ENCODE measurements at regions not wholly inside any gene's neighbourhood (a gene's known extent, or its start where the extent isn't known, plus 50 kb on each side); places are given as distances from the start of the nearest gene placed in this dataset.

GRCh38 chr5:6029811-6030271 is 348.5 kb downstream of the MED10 start:
- H3K4me1 ChIP-seq (ENCODE audit: insufficient read depth, low read length), result no peaks in the 10 kb centered on the region
- H3K27me3 ChIP-seq (ENCODE audit: insufficient read depth, low read length), result no peaks in the 10 kb centered on the region
- WGBS, result 89% methylated on average over 7 of the region's 7 CpGs
- H3K9ac ChIP-seq (ENCODE audit: low read depth, low read length), result no peak overlapping the region
- 0 out of 2 replicates have a peak, but pooled peaks cover 4% of the 10 kb centered on the region for H3K9me3 ChIP-seq (ENCODE audit: insufficient read depth, low read depth, low read length)
- H3K4me3 ChIP-seq (ENCODE audit: low read length), result no peak overlapping the region
- H3K27ac ChIP-seq (ENCODE audit: low read depth, low read length), result no peak overlapping the region
- no peaks in the 10 kb centered on the region for H3K36me3 ChIP-seq (ENCODE audit: insufficient read depth, low read length)

GRCh38 chr5:6026766-6027406 is 351.5 kb downstream of the MED10 start:
- no peak overlapping the region for H3K27ac ChIP-seq (ENCODE audit: low read depth, low read length)
- H3K36me3 ChIP-seq (ENCODE audit: insufficient read depth, low read length), result no peaks in the 10 kb centered on the region
- no peaks in the 10 kb centered on the region for H3K4me1 ChIP-seq (ENCODE audit: insufficient read depth, low read length)
- H3K4me3 ChIP-seq (ENCODE audit: low read length), result no peak overlapping the region
- H3K27me3 ChIP-seq (ENCODE audit: insufficient read depth, low read length), result no peaks in the 10 kb centered on the region
- 0% methylated on average over 1 of the region's 5 CpGs for WGBS
- H3K9me3 ChIP-seq (ENCODE audit: insufficient read depth, low read depth, low read length), result no peaks in the 10 kb centered on the region
- no peak overlapping the region for H3K9ac ChIP-seq (ENCODE audit: low read depth, low read length)

- Histone ChIP-seq H3K9me3 (ENCODE audit: insufficient read depth, low read depth, low read length) (no peaks in the 10 kb centered on the region), H3K4me3 (ENCODE audit: low read length) (no peak overlapping the region), H3K27ac (ENCODE audit: low read depth, low read length) (no peak overlapping the region), H3K36me3 (ENCODE audit: insufficient read depth, low read length) (no peaks in the 10 kb centered on the region), H3K4me1 (ENCODE audit: insufficient read depth, low read length) (no peaks in the 10 kb centered on the region), H3K9ac (ENCODE audit: low read depth, low read length) (no peak overlapping the region), H3K27me3 (ENCODE audit: insufficient read depth, low read length) (no peaks in the 10 kb centered on the region)
- WGBS, result 75% methylated on average over 3 of the region's 4 CpGs
Observed at GRCh38 chr5:6019612-6020011, 358.7 kb downstream of the MED10 start.

GRCh38 chr5:6013506-6013905 is 364.8 kb downstream of the MED10 start:
- no peak overlapping the region for H3K9ac ChIP-seq (ENCODE audit: low read depth, low read length)
- no peak overlapping the region for H3K27ac ChIP-seq (ENCODE audit: low read depth, low read length)
- no peaks in the 10 kb centered on the region for H3K27me3 ChIP-seq (ENCODE audit: insufficient read depth, low read length)
- 95% methylated on average over 2 of the region's 2 CpGs for WGBS
- H3K36me3 ChIP-seq (ENCODE audit: insufficient read depth, low read length), result no peaks in the 10 kb centered on the region
- H3K9me3 ChIP-seq (ENCODE audit: insufficient read depth, low read depth, low read length), result peaks cover 3% of the 10 kb centered on the region; the same call in 1 of the 2 replicates
- H3K4me3 ChIP-seq (ENCODE audit: low read length), result no peak overlapping the region
- no peaks in the 10 kb centered on the region for H3K4me1 ChIP-seq (ENCODE audit: insufficient read depth, low read length)

GRCh38 chr5:6011199-6011598 is 367.1 kb downstream of the MED10 start:
- WGBS, result 85% methylated on average over 1 of the region's 1 CpG

GRCh38 chr5:6006838-6007314 is 371.5 kb downstream of the MED10 start:
- Histone ChIP-seq H3K27me3 (ENCODE audit: insufficient read depth, low read length) (no peaks in the 10 kb centered on the region; the same call in 1 of the 2 replicates), H3K9ac (ENCODE audit: low read depth, low read length) (no peak overlapping the region), H3K4me3 (ENCODE audit: low read length) (no peak overlapping the region), H3K4me1 (ENCODE audit: insufficient read depth, low read length) (no peaks in the 10 kb centered on the region), H3K9me3 (ENCODE audit: insufficient read depth, low read depth, low read length) (no peaks in the 10 kb centered on the region), H3K27ac (ENCODE audit: low read depth, low read length) (no peak overlapping the region), H3K36me3 (ENCODE audit: insufficient read depth, low read length) (no peaks in the 10 kb centered on the region)
- WGBS, result 93% methylated on average over 9 of the region's 9 CpGs

More at GRCh38 chr5:6011199-6011598, 367.1 kb downstream of the MED10 start:
- Histone ChIP-seq H3K9me3 (ENCODE audit: insufficient read depth, low read depth, low read length) (peaks cover 3% of the 10 kb centered on the region; the same call in 1 of the 2 replicates), H3K9ac (ENCODE audit: low read depth, low read length) (no peak overlapping the region), H3K27me3 (ENCODE audit: insufficient read depth, low read length) (no peaks in the 10 kb centered on the region), H3K4me1 (ENCODE audit: insufficient read depth, low read length) (no peaks in the 10 kb centered on the region), H3K4me3 (ENCODE audit: low read length) (no peak overlapping the region), H3K36me3 (ENCODE audit: insufficient read depth, low read length) (no peaks in the 10 kb centered on the region), H3K27ac (ENCODE audit: low read depth, low read length) (no peak overlapping the region)

GRCh38 chr5:6003040-6003825 is 375.1 kb downstream of the MED10 start:
- H3K27ac ChIP-seq (ENCODE audit: low read depth, low read length), result no peak overlapping the region
- H3K36me3 ChIP-seq (ENCODE audit: insufficient read depth, low read length), result no peaks in the 10 kb centered on the region
- H3K9ac ChIP-seq (ENCODE audit: low read depth, low read length), result no peak overlapping the region
- H3K4me3 ChIP-seq (ENCODE audit: low read length), result no peak overlapping the region
- no peaks in the 10 kb centered on the region for H3K9me3 ChIP-seq (ENCODE audit: insufficient read depth, low read depth, low read length)
- H3K27me3 ChIP-seq (ENCODE audit: insufficient read depth, low read length), result no peaks in the 10 kb centered on the region; the same call in 1 of the 2 replicates
- 94% methylated on average over 11 of the region's 11 CpGs for WGBS
- H3K4me1 ChIP-seq (ENCODE audit: insufficient read depth, low read length), result no peaks in the 10 kb centered on the region

- Histone ChIP-seq H3K36me3 (ENCODE audit: insufficient read depth, low read length) (no peaks in the 10 kb centered on the region), H3K9me3 (ENCODE audit: insufficient read depth, low read depth, low read length) (peaks cover 6% of the 10 kb centered on the region; the same call in 1 of the 2 replicates), H3K27me3 (ENCODE audit: insufficient read depth, low read length) (no peaks in the 10 kb centered on the region; the same call in 1 of the 2 replicates), H3K9ac (ENCODE audit: low read depth, low read length) (no peak overlapping the region), H3K27ac (ENCODE audit: low read depth, low read length) (no peak overlapping the region), H3K4me3 (ENCODE audit: low read length) (no peak overlapping the region), H3K4me1 (ENCODE audit: insufficient read depth, low read length) (no peaks in the 10 kb centered on the region)
- 61% methylated on average over 6 of the region's 6 CpGs for whole genome bisulfite sequencing
Observed at GRCh38 chr5:6000867-6001266, 377.5 kb downstream of the MED10 start.

- no peaks in the 10 kb centered on the region for H3K36me3 ChIP-seq (ENCODE audit: insufficient read depth, low read length)
- no peaks in the 10 kb centered on the region for H3K4me1 ChIP-seq (ENCODE audit: insufficient read depth, low read length)
- peaks cover 30% of the 10 kb centered on the region; the same call in 1 of the 2 replicates for H3K9me3 ChIP-seq (ENCODE audit: insufficient read depth, low read depth, low read length)
- H3K9ac ChIP-seq (ENCODE audit: low read depth, low read length), result no peak overlapping the region
- H3K27ac ChIP-seq (ENCODE audit: low read depth, low read length), result no peak overlapping the region
- H3K27me3 ChIP-seq (ENCODE audit: insufficient read depth, low read length), result no peaks in the 10 kb centered on the region; the same call in 1 of the 2 replicates
- no peak overlapping the region for H3K4me3 ChIP-seq (ENCODE audit: low read length)
Observed at GRCh38 chr5:5995819-5996218, 382.5 kb downstream of the MED10 start.

GRCh38 chr5:5986492-5987178 is 391.7 kb downstream of the MED10 start:
- H3K9me3 ChIP-seq (ENCODE audit: insufficient read depth, low read depth, low read length), result no peaks in the 10 kb centered on the region
- H3K27me3 ChIP-seq (ENCODE audit: insufficient read depth, low read length), result no peaks in the 10 kb centered on the region
- no peaks in the 10 kb centered on the region for H3K36me3 ChIP-seq (ENCODE audit: insufficient read depth, low read length)
- no peak overlapping the region for H3K4me3 ChIP-seq (ENCODE audit: low read length)
- H3K9ac ChIP-seq (ENCODE audit: low read depth, low read length), result no peak overlapping the region
- H3K27ac ChIP-seq (ENCODE audit: low read depth, low read length), result no peak overlapping the region
- H3K4me1 ChIP-seq (ENCODE audit: insufficient read depth, low read length), result no peaks in the 10 kb centered on the region
- WGBS, result 96% methylated on average over 4 of the region's 5 CpGs

GRCh38 chr5:5985332-5985731 is 393.0 kb downstream of the MED10 start:
- Histone ChIP-seq H3K4me1 (ENCODE audit: insufficient read depth, low read length) (peaks cover 2% of the 10 kb centered on the region; the same call in 1 of the 2 replicates), H3K36me3 (ENCODE audit: insufficient read depth, low read length) (no peaks in the 10 kb centered on the region), H3K27me3 (ENCODE audit: insufficient read depth, low read length) (no peaks in the 10 kb centered on the region), H3K9ac (ENCODE audit: low read depth, low read length) (no peak overlapping the region), H3K4me3 (ENCODE audit: low read length) (no peak overlapping the region), H3K27ac (ENCODE audit: low read depth, low read length) (no peak overlapping the region), H3K9me3 (ENCODE audit: insufficient read depth, low read depth, low read length) (no peaks in the 10 kb centered on the region)
- 98% methylated on average over 2 of the region's 2 CpGs for WGBS

Data from HUES64 (cell line).